ENCODE measurements at regions not wholly inside any gene's neighbourhood (a gene's known extent, or its start where the extent isn't known, plus 50 kb on each side); places are given as distances from the start of the nearest gene placed in this dataset.

DNA sequence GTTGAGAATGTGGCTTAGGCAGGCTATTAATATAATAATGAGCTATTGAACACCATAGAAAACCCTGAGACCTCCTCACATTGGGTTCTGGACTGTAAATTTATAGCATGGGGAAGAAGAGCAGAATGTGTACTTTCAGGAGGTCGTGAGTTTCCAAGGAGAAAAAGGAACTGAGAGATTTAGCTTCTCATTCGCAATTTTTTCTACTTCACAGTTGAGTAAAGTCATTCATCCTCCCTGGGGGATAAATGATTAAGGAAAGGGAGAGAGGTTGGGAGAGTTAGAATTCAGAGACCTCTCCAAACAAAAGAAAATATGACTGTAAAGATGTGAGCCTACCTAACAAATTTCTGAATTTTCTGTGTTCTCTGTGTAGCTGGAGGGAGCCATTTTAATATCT is 205.8 kb upstream of the CYRIA start:
- H3K27ac ChIP-seq (ENCODE audit: extremely low read depth, low read depth, low read length) = no peak overlapping the region
- H3K9me3 ChIP-seq (ENCODE audit: control insufficient read depth, insufficient read depth, low read depth, low read length) = no peaks in the 10 kb centered on the region
- TF ChIP-seq YY1 (tag by site-specific recombination; IDR thresholded peaks at IDR 0.05) = no peak
- TF ChIP-seq ZNF350 (tag by site-specific recombination; IDR thresholded peaks at IDR 0.05) = no peak
- no peak for TF ChIP-seq ZNF239 (tag by site-specific recombination; IDR thresholded peaks at IDR 0.05)
- TF ChIP-seq, protein P1, sequence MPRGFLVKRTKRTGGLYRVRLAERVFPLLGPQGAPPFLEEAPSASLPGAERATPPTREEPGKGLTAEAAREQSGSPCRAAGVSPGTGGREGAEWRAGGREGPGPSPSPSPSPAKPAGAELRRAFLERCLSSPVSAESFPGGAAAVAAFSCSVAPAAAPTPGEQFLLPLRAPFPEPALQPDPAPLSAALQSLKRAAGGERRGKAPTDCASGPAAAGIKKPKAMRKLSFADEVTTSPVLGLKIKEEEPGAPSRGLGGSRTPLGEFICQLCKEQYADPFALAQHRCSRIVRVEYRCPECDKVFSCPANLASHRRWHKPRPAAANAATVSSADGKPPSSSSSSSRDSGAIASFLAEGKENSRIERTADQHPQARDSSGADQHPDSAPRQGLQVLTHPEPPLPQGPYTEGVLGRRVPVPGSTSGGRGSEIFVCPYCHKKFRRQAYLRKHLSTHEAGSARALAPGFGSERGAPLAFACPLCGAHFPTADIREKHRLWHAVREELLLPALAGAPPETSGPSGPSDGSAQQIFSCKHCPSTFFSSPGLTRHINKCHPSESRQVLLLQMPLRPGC (tag by site-specific recombination; IDR thresholded peaks at IDR 0.05) = no peak
- TF ChIP-seq MZF1 (tag by site-specific recombination; IDR thresholded peaks at IDR 0.05; ENCODE audit: borderline replicate concordance) = no peak
- TF ChIP-seq ZBTB44 (tag by site-specific recombination; IDR thresholded peaks at IDR 0.05) = no peak
- no peak for TF ChIP-seq ZNF354C (tag by site-specific recombination; IDR thresholded peaks at IDR 0.05; ENCODE audit: borderline replicate concordance, low read depth)
- TF ChIP-seq, protein P2, sequence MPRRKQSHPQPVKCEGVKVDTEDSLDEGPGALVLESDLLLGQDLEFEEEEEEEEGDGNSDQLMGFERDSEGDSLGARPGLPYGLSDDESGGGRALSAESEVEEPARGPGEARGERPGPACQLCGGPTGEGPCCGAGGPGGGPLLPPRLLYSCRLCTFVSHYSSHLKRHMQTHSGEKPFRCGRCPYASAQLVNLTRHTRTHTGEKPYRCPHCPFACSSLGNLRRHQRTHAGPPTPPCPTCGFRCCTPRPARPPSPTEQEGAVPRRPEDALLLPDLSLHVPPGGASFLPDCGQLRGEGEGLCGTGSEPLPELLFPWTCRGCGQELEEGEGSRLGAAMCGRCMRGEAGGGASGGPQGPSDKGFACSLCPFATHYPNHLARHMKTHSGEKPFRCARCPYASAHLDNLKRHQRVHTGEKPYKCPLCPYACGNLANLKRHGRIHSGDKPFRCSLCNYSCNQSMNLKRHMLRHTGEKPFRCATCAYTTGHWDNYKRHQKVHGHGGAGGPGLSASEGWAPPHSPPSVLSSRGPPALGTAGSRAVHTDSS (tag by site-specific recombination; IDR thresholded peaks at IDR 0.05) = no peak
- TF ChIP-seq ZNF175 (tag by site-specific recombination; IDR thresholded peaks at IDR 0.05) = no peak
- no peak for TF ChIP-seq ZFP69B (tag by site-specific recombination; IDR thresholded peaks at IDR 0.05)
- no peak for TF ChIP-seq CTCF (tag by site-specific recombination; IDR thresholded peaks at IDR 0.05)
- TF ChIP-seq ZNF248 (tag by site-specific recombination; IDR thresholded peaks at IDR 0.05) = no peak
- TF ChIP-seq, protein P3, sequence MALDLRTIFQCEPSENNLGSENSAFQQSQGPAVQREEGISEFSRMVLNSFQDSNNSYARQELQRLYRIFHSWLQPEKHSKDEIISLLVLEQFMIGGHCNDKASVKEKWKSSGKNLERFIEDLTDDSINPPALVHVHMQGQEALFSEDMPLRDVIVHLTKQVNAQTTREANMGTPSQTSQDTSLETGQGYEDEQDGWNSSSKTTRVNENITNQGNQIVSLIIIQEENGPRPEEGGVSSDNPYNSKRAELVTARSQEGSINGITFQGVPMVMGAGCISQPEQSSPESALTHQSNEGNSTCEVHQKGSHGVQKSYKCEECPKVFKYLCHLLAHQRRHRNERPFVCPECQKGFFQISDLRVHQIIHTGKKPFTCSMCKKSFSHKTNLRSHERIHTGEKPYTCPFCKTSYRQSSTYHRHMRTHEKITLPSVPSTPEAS (tag by site-specific recombination; IDR thresholded peaks at IDR 0.05) = no peak
- no peak for TF ChIP-seq ZEB2 (tag by site-specific recombination; IDR thresholded peaks at IDR 0.05)
- no peak for TF ChIP-seq PBX3 (CRISPR knock-in tag; IDR thresholded peaks at IDR 0.05)
- TF ChIP-seq GFI1B (tag by site-specific recombination; IDR thresholded peaks at IDR 0.05) = no peak
- no peak for TF ChIP-seq ZNF843 (tag by site-specific recombination; IDR thresholded peaks at IDR 0.05)
- TF ChIP-seq ZNF366 (tag by site-specific recombination; conservative IDR thresholded peaks at IDR 0.05) = no peak
- TF ChIP-seq SETDB1 (IDR thresholded peaks at IDR 0.05; ENCODE audit: insufficient read length, low read length) = no peak
- TF ChIP-seq ZSCAN5A (tag by site-specific recombination; IDR thresholded peaks at IDR 0.05) = no peak
- H3K36me3 ChIP-seq (ENCODE audit: control insufficient read depth in 2 of 2, insufficient read depth in 1 of 2, low read length in 2 of 2) = no peaks in the 10 kb centered on the region
- H3K4me3 ChIP-seq (ENCODE audit: low read depth, low read length) = no peak overlapping the region
- H3K4me1 ChIP-seq (ENCODE audit: control insufficient read depth, insufficient read depth, low read length) = no peaks in the 10 kb centered on the region
- ChIA-PET POLR2A (no interaction called here), CTCF (no interaction called here)
